WTC11 (cell line): ENCODE measurements at regions not wholly inside any gene's neighbourhood (a gene's known extent, or its start where the extent isn't known, plus 50 kb on each side); places are given as distances from the start of the nearest gene placed in this dataset.

Experiments
- ATAC-seq: fragments of 200-7000 bp; cut with Tn5 transposase; 2 replicates; pipeline ENCODE4 v1.10.0; 2021; ENCODE audit warnings: mild to moderate bottlenecking, moderate library complexity
- CTCF ChIA-PET: fragments of 300-600 bp; sonication (Branson Sonifier 250); formaldehyde crosslinking; loops from one replicate; lab custom pipeline; 2021; ENCODE audit warnings: antibody characterized with exemption; lab: Charles Lee
- POLR2A ChIA-PET: fragments of 350-600 bp; sonication (Branson Sonifier 250); formaldehyde crosslinking; loops from one replicate; lab custom pipeline; 2021; ENCODE audit warnings: antibody characterized with exemption; lab: Charles Lee
- DNase-seq: peaks from one replicate; pipeline ENCODE4 v3.0.0; 2021; ENCODE audit warnings: low spot score
- H3K27ac Mint-ChIP-seq: 2 replicates; pipeline ENCODE4 v1.8.0; 2021; ENCODE audit warnings: mixed read lengths
- H3K27me3 Mint-ChIP-seq: 2 replicates; pipeline ENCODE4 v1.8.0; 2021; ENCODE audit warnings: low read depth, mild to moderate bottlenecking, moderate library complexity, mixed read lengths
- H3K36me3 Mint-ChIP-seq: 2 replicates; pipeline ENCODE4 v1.8.0; 2021; ENCODE audit warnings: mixed read lengths
- H3K4me1 Mint-ChIP-seq: 2 replicates; pipeline ENCODE4 v1.8.0; 2022; ENCODE audit warnings: mixed read lengths
- H3K4me3 Mint-ChIP-seq: 2 replicates; pipeline ENCODE4 v1.8.0; 2021; ENCODE audit warnings: mild to moderate bottlenecking, moderate library complexity, mixed read lengths
- H3K9me3 Mint-ChIP-seq: 2 replicates; pipeline ENCODE4 v1.8.0; 2021; ENCODE audit warnings: mixed read lengths
- CBFB ChIP-seq: sonication (generic); formaldehyde crosslinking; IDR thresholded peaks from 2 replicates; pipeline ENCODE4 v1.8.1; 2022; ENCODE audit warnings: mild to moderate bottlenecking, low read depth, missing genetic modification reagents
- CREM ChIP-seq: sonication (generic); formaldehyde crosslinking; IDR thresholded peaks from 2 replicates; pipeline ENCODE4 v1.8.1; 2022; ENCODE audit warnings: mild to moderate bottlenecking, missing genetic modification reagents, moderate library complexity
- EMX1 ChIP-seq: fragments of 250-450 bp; sonication (Bioruptor Pico); IDR thresholded peaks from 2 replicates; pipeline ENCODE4 v1.8.0; 2021; ENCODE audit warnings: mild to moderate bottlenecking
- FOXP1 ChIP-seq: sonication (generic); formaldehyde crosslinking; IDR thresholded peaks from 2 replicates; pipeline ENCODE4 v1.8.0; 2022; ENCODE audit warnings: missing genetic modification reagents, mild to moderate bottlenecking, moderate library complexity, borderline replicate concordance
- IRF1 ChIP-seq: sonication (generic); formaldehyde crosslinking; IDR thresholded peaks from 2 replicates; pipeline ENCODE4 v1.8.0; 2023; ENCODE audit warnings: missing genetic modification reagents
- JUN ChIP-seq: sonication (generic); formaldehyde crosslinking; IDR thresholded peaks from 2 replicates; pipeline ENCODE4 v1.8.0; 2023; ENCODE audit warnings: mild to moderate bottlenecking, missing genetic modification reagents
- MAX ChIP-seq: sonication (generic); formaldehyde crosslinking; IDR thresholded peaks from 2 replicates; pipeline ENCODE4 v1.8.0; 2022; ENCODE audit warnings: mild to moderate bottlenecking, missing genetic modification reagents
- MXD4 ChIP-seq: fragments of 250-450 bp; sonication (Bioruptor Pico); IDR thresholded peaks from 2 replicates; pipeline ENCODE4 v1.8.0; 2021; ENCODE audit warnings: mild to moderate bottlenecking, moderate library complexity, borderline replicate concordance
- NFATC4 ChIP-seq: fragments of 250-450 bp; sonication (Bioruptor Pico); IDR thresholded peaks from 2 replicates; pipeline ENCODE4 v1.9.0; 2021; ENCODE audit warnings: mild to moderate bottlenecking
- PRDM15 ChIP-seq: sonication (generic); formaldehyde crosslinking; IDR thresholded peaks from 2 replicates; pipeline ENCODE4 v1.8.0; 2022; ENCODE audit warnings: missing genetic modification reagents
- ZNF219 ChIP-seq: sonication (generic); formaldehyde crosslinking; IDR thresholded peaks from 2 replicates; pipeline ENCODE4 v1.8.0; 2023; ENCODE audit warnings: missing genetic modification reagents, mild to moderate bottlenecking, borderline replicate concordance
- ZNF232 ChIP-seq: sonication (generic); formaldehyde crosslinking; IDR thresholded peaks from 2 replicates; pipeline ENCODE4 v1.8.0; 2022; ENCODE audit warnings: mild to moderate bottlenecking, missing genetic modification reagents
- ZNF263 ChIP-seq: sonication (generic); formaldehyde crosslinking; IDR thresholded peaks from 2 replicates; pipeline ENCODE4 v1.8.1; 2022; ENCODE audit warnings: low read depth, mild to moderate bottlenecking, moderate library complexity, missing genetic modification reagents
- ZNF423 ChIP-seq: fragments of 250-450 bp; sonication (Bioruptor Pico); IDR thresholded peaks from 2 replicates; pipeline ENCODE4 v2.1.2; 2022; ENCODE audit warnings: mild to moderate bottlenecking, moderate library complexity
- TF ChIP-seq, protein P1 (sequence below): sonication (generic); formaldehyde crosslinking; IDR thresholded peaks from 2 replicates; pipeline ENCODE4 v1.8.1; 2022; ENCODE audit warnings: mild to moderate bottlenecking, missing genetic modification reagents, moderate library complexity, borderline replicate concordance
- TF ChIP-seq, protein P2 (sequence below): sonication (generic); formaldehyde crosslinking; IDR thresholded peaks from 2 replicates; pipeline ENCODE4 v1.8.1; 2023; ENCODE audit warnings: mild to moderate bottlenecking, missing genetic modification reagents
- TF ChIP-seq, protein P3 (sequence below): sonication (generic); formaldehyde crosslinking; IDR thresholded peaks from 2 replicates; pipeline ENCODE4 v1.8.1; 2023; ENCODE audit warnings: mild to moderate bottlenecking, missing genetic modification reagents, moderate library complexity

DNA sequence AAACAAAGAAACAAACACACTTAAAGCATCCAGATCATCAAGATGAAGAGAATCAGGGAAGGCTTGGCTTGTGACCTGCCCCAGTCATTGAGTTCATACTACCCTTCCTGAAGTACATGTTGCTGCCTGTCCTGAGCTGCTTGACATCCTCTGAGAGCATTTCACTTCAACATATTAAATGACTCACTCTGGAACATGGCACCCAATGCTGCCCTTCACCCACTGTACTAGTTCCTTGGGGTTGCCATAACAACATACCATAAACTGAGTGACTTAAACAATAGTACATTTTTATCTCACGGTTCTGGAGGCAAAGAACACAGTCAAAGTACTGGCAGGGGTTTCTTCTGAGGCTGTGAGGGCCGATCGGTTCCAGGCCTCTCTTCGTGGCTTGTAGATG, 371.3 kb downstream of the RNF144A start:
- H3K4me1 Mint-ChIP-seq: peaks cover 17% of the 10 kb centered on the region
- ChIA-PET POLR2A (no interaction called here), CTCF (interaction anchor here (1.1 kb wide), 1 partner anchor 179 kb away, joined by 3 read pairs; no protein-coding TSS in a partner anchor)
- H3K4me3 Mint-ChIP-seq: no peak overlapping the region
- no peak overlapping the region for H3K27ac Mint-ChIP-seq
- ATAC-seq: no peak
- no peak for DNase-seq
- TF ChIP-seq CBFB (CRISPR knock-in tag) (no peak), FOXP1 (no peak)
- TF ChIP-seq, protein P1, sequence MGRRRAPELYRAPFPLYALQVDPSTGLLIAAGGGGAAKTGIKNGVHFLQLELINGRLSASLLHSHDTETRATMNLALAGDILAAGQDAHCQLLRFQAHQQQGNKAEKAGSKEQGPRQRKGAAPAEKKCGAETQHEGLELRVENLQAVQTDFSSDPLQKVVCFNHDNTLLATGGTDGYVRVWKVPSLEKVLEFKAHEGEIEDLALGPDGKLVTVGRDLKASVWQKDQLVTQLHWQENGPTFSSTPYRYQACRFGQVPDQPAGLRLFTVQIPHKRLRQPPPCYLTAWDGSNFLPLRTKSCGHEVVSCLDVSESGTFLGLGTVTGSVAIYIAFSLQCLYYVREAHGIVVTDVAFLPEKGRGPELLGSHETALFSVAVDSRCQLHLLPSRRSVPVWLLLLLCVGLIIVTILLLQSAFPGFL (CRISPR knock-in tag): no peak
- TF ChIP-seq, protein P2, sequence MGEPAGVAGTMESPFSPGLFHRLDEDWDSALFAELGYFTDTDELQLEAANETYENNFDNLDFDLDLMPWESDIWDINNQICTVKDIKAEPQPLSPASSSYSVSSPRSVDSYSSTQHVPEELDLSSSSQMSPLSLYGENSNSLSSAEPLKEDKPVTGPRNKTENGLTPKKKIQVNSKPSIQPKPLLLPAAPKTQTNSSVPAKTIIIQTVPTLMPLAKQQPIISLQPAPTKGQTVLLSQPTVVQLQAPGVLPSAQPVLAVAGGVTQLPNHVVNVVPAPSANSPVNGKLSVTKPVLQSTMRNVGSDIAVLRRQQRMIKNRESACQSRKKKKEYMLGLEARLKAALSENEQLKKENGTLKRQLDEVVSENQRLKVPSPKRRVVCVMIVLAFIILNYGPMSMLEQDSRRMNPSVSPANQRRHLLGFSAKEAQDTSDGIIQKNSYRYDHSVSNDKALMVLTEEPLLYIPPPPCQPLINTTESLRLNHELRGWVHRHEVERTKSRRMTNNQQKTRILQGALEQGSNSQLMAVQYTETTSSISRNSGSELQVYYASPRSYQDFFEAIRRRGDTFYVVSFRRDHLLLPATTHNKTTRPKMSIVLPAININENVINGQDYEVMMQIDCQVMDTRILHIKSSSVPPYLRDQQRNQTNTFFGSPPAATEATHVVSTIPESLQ: no peak
- TF ChIP-seq, all 79 proteins: peak for 0
- Mint-ChIP-seq H3K36me3 (no peaks in the 10 kb centered on the region), H3K27me3 (no peaks in the 10 kb centered on the region), H3K9me3 (peaks cover 4% of the 10 kb centered on the region; the same call in 1 of the 2 replicates)

DNA sequence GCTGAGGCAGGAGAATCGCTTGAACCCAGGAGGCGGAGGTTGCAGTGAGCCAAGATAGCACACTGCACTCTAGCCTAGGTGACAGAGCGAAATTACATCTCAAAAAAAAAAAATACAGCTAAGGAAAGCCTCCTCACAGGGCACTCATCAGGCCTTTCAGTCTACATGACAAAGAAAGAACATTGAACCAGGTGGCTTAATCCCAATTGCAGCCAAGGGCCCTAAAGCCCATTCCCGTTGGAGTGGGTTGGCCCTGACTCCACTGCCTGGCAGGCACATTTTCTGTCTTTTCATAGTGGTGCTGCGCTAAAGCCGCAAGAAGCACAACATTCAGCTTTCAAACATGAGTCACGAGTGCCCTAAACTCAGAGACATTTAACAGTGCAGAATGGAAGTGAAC, 372.5 kb downstream of the RNF144A start:
- Mint-ChIP-seq H3K27ac (no peak overlapping the region), H3K36me3 (no peaks in the 10 kb centered on the region), H3K27me3 (no peaks in the 10 kb centered on the region), H3K4me1 (peaks cover 13% of the 10 kb centered on the region), H3K4me3 (no peak overlapping the region), H3K9me3 (peaks cover 4% of the 10 kb centered on the region; the same call in 1 of the 2 replicates)
- POLR2A ChIA-PET: no interaction called here
- ATAC-seq (peak; percentile 86), DNase-seq (no peak)
- TF ChIP-seq JUN (no peak), ZNF423 (no peak), MAX (CRISPR knock-in tag) (no peak), EMX1 (CRISPR knock-in tag) (no peak), CREM (CRISPR knock-in tag) (no peak), ZNF263 (CRISPR knock-in tag) (no peak), MXD4 (CRISPR knock-in tag) (no peak), ZNF219 (CRISPR knock-in tag) (no peak), NFATC4 (CRISPR knock-in tag) (no peak), PRDM15 (CRISPR knock-in tag) (no peak), IRF1 (CRISPR knock-in tag) (no peak), ZNF232 (CRISPR knock-in tag) (no peak)
- TF ChIP-seq, protein P2: no peak
- TF ChIP-seq, protein P3, sequence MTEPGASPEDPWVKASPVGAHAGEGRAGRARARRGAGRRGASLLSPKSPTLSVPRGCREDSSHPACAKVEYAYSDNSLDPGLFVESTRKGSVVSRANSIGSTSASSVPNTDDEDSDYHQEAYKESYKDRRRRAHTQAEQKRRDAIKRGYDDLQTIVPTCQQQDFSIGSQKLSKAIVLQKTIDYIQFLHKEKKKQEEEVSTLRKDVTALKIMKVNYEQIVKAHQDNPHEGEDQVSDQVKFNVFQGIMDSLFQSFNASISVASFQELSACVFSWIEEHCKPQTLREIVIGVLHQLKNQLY (CRISPR knock-in tag): no peak
- CTCF ChIA-PET: no interaction called here
